SK-N-SH (cell line): ENCODE measurements at regions not wholly inside any gene's neighbourhood (a gene's known extent, or its start where the extent isn't known, plus 50 kb on each side); places are given as distances from the start of the nearest gene placed in this dataset.

Experiments used
- CTCF ChIA-PET: fragments of 300-600, 350-600 bp; formaldehyde crosslinking; extraction: SDS; loops from one replicate; lab custom pipeline; 2021; lab: Yijun Ruan, JAX
- POLR2A ChIA-PET: fragments of 350-600 bp; sonication (Branson Sonifier 250); formaldehyde crosslinking; extraction: SDS; loops from one replicate; lab custom pipeline; 2020; ENCODE audit warnings: antibody characterized with exemption, inconsistent platforms; lab: Yijun Ruan, JAX
- DNase-seq: peaks from one replicate; pipeline ENCODE4 v3.0.0; 2012
- H2AFZ ChIP-seq: fragments of 200-600 bp; sonication (generic); 2 replicates; pipeline ENCODE4 v1.8.1; 2016; ENCODE audit warnings: antibody characterized with exemption, mild to moderate bottlenecking, low read depth
- H3F3A ChIP-seq: fragments of 200-600 bp; sonication (generic); replicated peaks from 2 replicates; pipeline ENCODE3; 2016; ENCODE audit warnings: antibody characterized with exemption, mild to moderate bottlenecking; ENCODE audit not compliant: insufficient read depth
- H3K27ac ChIP-seq, 2 experiments: fragments of 200-500 bp in 1 of 2; fragments of 200-600 bp in 1 of 2; sonication (Bioruptor generic) in 1 of 2; sonication (generic), shearing (Covaris generic) in 1 of 2; 2 replicates each; pipeline versions ENCODE4 v1.5.1 to v1.6.1; 2014 to 2016; ENCODE audit warnings: low read depth in 2 of 2, inconsistent platforms in 1 of 2, low read length in 1 of 2, mild to moderate bottlenecking in 1 of 2, mixed read lengths in 1 of 2
- H3K27me3 ChIP-seq: fragments of 200-600 bp; sonication (generic), shearing (Covaris generic); 2 replicates; pipeline ENCODE4 v1.6.1; 2016; ENCODE audit warnings: mixed run types; ENCODE audit not compliant: insufficient read depth
- H3K36me3 ChIP-seq, 2 experiments: fragments of 200-500 bp in 1 of 2; fragments of 200-600 bp in 1 of 2; sonication (Bioruptor generic) in 1 of 2; sonication (generic) in 1 of 2; replicated peaks in 1 of 2; 2 replicates each; pipeline versions ENCODE3 to v1.5.1; 2014 to 2016; ENCODE audit warnings: low read length in 1 of 2, mild to moderate bottlenecking in 1 of 2; ENCODE audit not compliant: insufficient read depth in 2 of 2, control insufficient read depth in 1 of 2
- H3K4me1 ChIP-seq, 2 experiments: fragments of 200-500 bp in 1 of 2; fragments of 200-600 bp in 1 of 2; sonication (Bioruptor generic) in 1 of 2; sonication (generic), shearing (Covaris generic) in 1 of 2; 2 replicates each; pipeline versions ENCODE4 v1.5.1 to v1.6.1; 2014 to 2016; ENCODE audit warnings: low read depth in 1 of 2, low read length in 1 of 2, mixed run types in 1 of 2; ENCODE audit not compliant: insufficient read depth in 2 of 2, control insufficient read depth in 1 of 2
- H3K4me2 ChIP-seq: fragments of 200-600 bp; sonication (generic), shearing (Covaris generic); 2 replicates; pipeline ENCODE4 v1.6.1; 2017; ENCODE audit warnings: mixed run types
- H3K4me3 ChIP-seq, 2 experiments: fragments of 200-500 bp in 1 of 2; fragments of 200-600 bp in 1 of 2; sonication (Bioruptor generic) in 1 of 2; sonication (generic), shearing (Covaris generic) in 1 of 2; 2 replicates each; pipeline versions ENCODE4 v1.5.1 to v1.8.1; 2014 to 2016; ENCODE audit warnings: low read depth in 2 of 2, inconsistent platforms in 1 of 2, low read length in 1 of 2, mild to moderate bottlenecking in 1 of 2, mixed read lengths in 1 of 2, moderate library complexity in 1 of 2
- H3K79me2 ChIP-seq: fragments of 200-600 bp; sonication (generic); 2 replicates; pipeline ENCODE4 v1.8.1; 2017; ENCODE audit warnings: mild to moderate bottlenecking; ENCODE audit not compliant: insufficient read depth
- H3K9ac ChIP-seq: fragments of 200-600 bp; sonication (generic); 2 replicates; pipeline ENCODE4 v1.6.1; 2017; ENCODE audit warnings: mixed run types
- H3K9me2 ChIP-seq: fragments of 200-600 bp; sonication (generic); 2 replicates; pipeline ENCODE4 v1.6.1; 2017; ENCODE audit warnings: mixed run types
- H3K9me3 ChIP-seq: fragments of 200-600 bp; sonication (generic); 2 replicates; pipeline ENCODE4 v1.6.1; 2017; ENCODE audit warnings: mixed run types, mild to moderate bottlenecking, moderate library complexity
- H4K20me1 ChIP-seq: fragments of 200-600 bp; sonication (generic); 2 replicates; pipeline ENCODE4 v1.6.1; 2017; ENCODE audit warnings: mild to moderate bottlenecking, mixed run types; ENCODE audit not compliant: insufficient read depth
- CHD2 ChIP-seq: fragments of 150-350 bp; IDR thresholded peaks from 2 replicates; pipeline ENCODE4 v1.6.1; 2018; ENCODE audit warnings: low read length; ENCODE audit not compliant: partially characterized antibody
- CTCF ChIP-seq: fragments of 200-600 bp; sonication (generic); IDR thresholded peaks from 2 replicates; pipeline ENCODE4 v1.6.1; 2017; ENCODE audit warnings: antibody characterized with exemption, mild to moderate bottlenecking, moderate library complexity
- EZH2phosphoT487 ChIP-seq: fragments of 200-600 bp; sonication (generic); IDR thresholded peaks from 2 replicates; pipeline ENCODE4 v1.6.1; 2017; ENCODE audit warnings: low read depth, mixed run types, mild to moderate bottlenecking, antibody characterized with exemption, moderate library complexity, borderline replicate concordance
- GABPA ChIP-seq: IDR thresholded peaks from 2 replicates; pipeline ENCODE4 v1.4.0; 2012; ENCODE audit warnings: low read depth, mild to moderate bottlenecking
- JUND ChIP-seq: IDR thresholded peaks from 2 replicates; pipeline ENCODE4 v1.4.0; 2012
- MAX ChIP-seq: IDR thresholded peaks from 2 replicates; pipeline ENCODE4 v1.4.0; 2012; ENCODE audit warnings: low read depth
- PBX3 ChIP-seq: IDR thresholded peaks from 2 replicates; pipeline ENCODE4; 2012
- RAD21 ChIP-seq: IDR thresholded peaks from 2 replicates; pipeline ENCODE4 v1.6.1; 2012; ENCODE audit warnings: mild to moderate bottlenecking, low read length
- RXRA ChIP-seq: IDR thresholded peaks from 2 replicates; pipeline ENCODE4 v1.4.0; 2012; ENCODE audit warnings: low read depth, mild to moderate bottlenecking, borderline replicate concordance
- SIN3A ChIP-seq: IDR thresholded peaks from 2 replicates; pipeline ENCODE4 v1.6.1; 2012; ENCODE audit warnings: low read depth, mild to moderate bottlenecking, low read length, moderate library complexity, borderline replicate concordance
- SMC3 ChIP-seq: IDR thresholded peaks from 2 replicates; pipeline ENCODE4 v1.6.1; 2012; ENCODE audit warnings: low read depth, low read length, improper control_type of control experiment
- WGBS: methylation state at CpG from one replicate; pipeline ENCODE4 v1.1.6; 2017; ENCODE audit warnings: low lambda C conversion rate; 5-methylcytosine and 5-hydroxymethylcytosine counted together

- Histone ChIP-seq H3K27ac (no peak overlapping the region), H3K9me3 (no peaks in the 10 kb centered on the region), H3K27me3 (no peaks in the 10 kb centered on the region), H3K9me2 (no peaks in the 10 kb centered on the region), H3K9ac (no peak overlapping the region), H2AFZ (no peak overlapping the region)
- DNase-seq, result no peak
- CTCF ChIA-PET, result no interaction called here
- no peak for TF ChIP-seq SMC3
- no peak for TF ChIP-seq JUND
- TF ChIP-seq MAX, result no peak
- no peak for TF ChIP-seq PBX3
- no peak for TF ChIP-seq CTCF
- no peak for TF ChIP-seq GABPA
- TF ChIP-seq, all 33 proteins: peak for 0
- Histone ChIP-seq H3K79me2 (peaks cover 67% of the 10 kb centered on the region), H4K20me1 (peaks cover 12% of the 10 kb centered on the region), H3K36me3 (no peaks in the 10 kb centered on the region), H3K4me2 (no peak overlapping the region), H3K4me3 (no peak overlapping the region), H3F3A (peaks cover 4% of the 10 kb centered on the region), H3K4me1 (peaks cover 2 to 20% of the 10 kb centered on the region in 2 experiments; a peak in 3 of 4 replicates)
- WGBS, result 68% methylated on average over 2 of the region's 2 CpGs
- POLR2A ChIA-PET, result no interaction called here
Observed at GRCh38 chr13:74077792-74078191, 56.4 kb downstream of the KLF12 start.

- 98% methylated on average over 2 of the region's 2 CpGs for WGBS
- Histone ChIP-seq H3K4me1 (peaks cover 2 to 20% of the 10 kb centered on the region in 2 experiments; a peak in 3 of 4 replicates), H3K27ac (no peak overlapping the region), H3F3A (peaks cover 4% of the 10 kb centered on the region), H3K79me2 (peaks cover 64% of the 10 kb centered on the region), H3K9me3 (no peaks in the 10 kb centered on the region), H3K36me3 (no peaks in the 10 kb centered on the region), H3K9ac (no peak overlapping the region), H3K9me2 (no peaks in the 10 kb centered on the region), H3K27me3 (no peaks in the 10 kb centered on the region), H3K4me2 (no peak overlapping the region), H2AFZ (no peak overlapping the region), H3K4me3 (no peak overlapping the region), H4K20me1 (peaks cover 11% of the 10 kb centered on the region)
- ChIA-PET POLR2A (no interaction called here), CTCF (no interaction called here)
- TF ChIP-seq RXRA (no peak), RAD21 (no peak), EZH2phosphoT487 (no peak), CHD2 (no peak), PBX3 (no peak), SIN3A (no peak), SMC3 (no peak)
- no peak for DNase-seq
Observed at GRCh38 chr13:74077375-74077774, 56.8 kb downstream of the KLF12 start.
